Neuron (in vitro differentiated cells): ENCODE measurements at regions not wholly inside any gene's neighbourhood (a gene's known extent, or its start where the extent isn't known, plus 50 kb on each side); places are given as distances from the start of the nearest gene placed in this dataset.
"Not testable (repeated sequence)": the region's sequence is repeated elsewhere in the genome, so short reads cannot be mapped to it uniquely, and the experiment has no call there.

Experiments used
- H2AFZ ChIP-seq: one replicate; pipeline ENCODE4 v1.6.1; 2013; ENCODE audit warnings: low read depth, mild to moderate bottlenecking, inconsistent platforms, low read length, moderate library complexity
- H3K27me3 ChIP-seq: one replicate; pipeline ENCODE4 v1.6.1; 2013; ENCODE audit warnings: low read length; ENCODE audit not compliant: insufficient read depth
- H3K36me3 ChIP-seq: one replicate; pipeline ENCODE4 v1.6.1; 2013; ENCODE audit warnings: low read length; ENCODE audit not compliant: insufficient read depth
- H3K4me1 ChIP-seq: one replicate; pipeline ENCODE4 v1.6.1; 2013; ENCODE audit warnings: low read length; ENCODE audit not compliant: insufficient read depth
- H3K4me3 ChIP-seq: 2 replicates; pipeline ENCODE4 v1.5.1; 2013; ENCODE audit warnings: mild to moderate bottlenecking, low read length, moderate library complexity
- H3K9me3 ChIP-seq: one replicate; pipeline ENCODE4 v1.6.1; 2013; ENCODE audit warnings: low read length

DNA sequence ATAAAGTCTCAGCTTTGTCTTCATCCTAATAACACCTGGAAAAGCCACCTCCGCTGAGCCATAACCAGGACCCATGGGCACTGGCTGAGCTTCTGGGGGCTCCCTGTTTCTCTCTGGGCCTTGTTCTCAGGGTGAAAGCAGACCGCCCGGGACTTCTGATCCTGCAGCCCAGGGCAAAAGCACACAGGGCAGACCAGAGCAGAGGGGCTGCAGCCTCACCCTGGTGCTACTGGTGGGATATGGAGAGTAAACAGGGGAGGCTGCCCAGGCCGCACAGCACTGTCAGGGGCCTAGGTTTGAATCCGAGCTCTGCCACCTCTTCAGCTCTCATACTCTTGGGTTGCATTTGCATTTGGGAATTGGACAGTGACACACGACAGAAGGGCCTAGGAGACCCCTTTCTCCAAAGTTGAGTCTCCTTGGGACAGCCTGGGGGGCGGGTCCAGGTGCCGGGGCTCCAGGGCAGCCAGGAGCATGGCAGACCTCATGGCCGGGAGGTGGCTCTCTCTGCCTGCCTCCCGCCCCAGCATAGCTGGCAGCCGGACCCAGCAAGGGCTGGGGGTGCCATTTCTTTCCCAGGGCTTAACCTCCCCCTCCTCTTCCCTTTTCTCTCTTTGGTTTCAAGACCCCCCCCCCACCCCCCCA is 164.9 kb downstream of the INHBB start:
- peaks cover 4% of the 10 kb centered on the region for H3K27me3 ChIP-seq
- no peak overlapping the region for H2AFZ ChIP-seq
- H3K9me3 ChIP-seq = no peaks in the 10 kb centered on the region
- H3K4me1 ChIP-seq = peaks cover 25% of the 10 kb centered on the region
- no peak overlapping the region for H3K4me3 ChIP-seq
- H3K36me3 ChIP-seq = no peaks in the 10 kb centered on the region

DNA sequence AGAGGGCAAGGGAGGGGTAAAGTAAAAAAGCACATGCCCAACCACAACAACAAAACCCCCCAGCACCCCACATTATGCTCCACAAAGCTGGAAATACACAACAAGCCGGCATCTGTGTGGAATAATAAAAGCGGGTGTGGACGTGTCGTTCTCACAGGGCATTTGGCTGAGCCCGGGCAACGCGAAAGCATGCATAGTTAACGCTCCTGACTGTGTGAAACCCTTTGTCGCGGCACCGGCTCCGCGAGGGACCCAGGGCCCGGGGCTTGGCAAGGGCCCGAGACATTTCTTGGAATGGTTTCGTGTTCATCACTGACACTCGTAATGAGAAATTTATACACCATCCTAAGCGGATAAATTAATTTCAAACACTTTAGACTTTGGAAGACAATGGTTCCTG is 165.6 kb downstream of the INHBB start:
- H3K27me3 ChIP-seq = peaks cover 4% of the 10 kb centered on the region
- H2AFZ ChIP-seq = peak overlapping the region; percentile 3
- no peak overlapping the region for H3K4me3 ChIP-seq
- no peaks in the 10 kb centered on the region for H3K36me3 ChIP-seq
- H3K9me3 ChIP-seq = no peaks in the 10 kb centered on the region
- H3K4me1 ChIP-seq = peaks cover 31% of the 10 kb centered on the region

DNA sequence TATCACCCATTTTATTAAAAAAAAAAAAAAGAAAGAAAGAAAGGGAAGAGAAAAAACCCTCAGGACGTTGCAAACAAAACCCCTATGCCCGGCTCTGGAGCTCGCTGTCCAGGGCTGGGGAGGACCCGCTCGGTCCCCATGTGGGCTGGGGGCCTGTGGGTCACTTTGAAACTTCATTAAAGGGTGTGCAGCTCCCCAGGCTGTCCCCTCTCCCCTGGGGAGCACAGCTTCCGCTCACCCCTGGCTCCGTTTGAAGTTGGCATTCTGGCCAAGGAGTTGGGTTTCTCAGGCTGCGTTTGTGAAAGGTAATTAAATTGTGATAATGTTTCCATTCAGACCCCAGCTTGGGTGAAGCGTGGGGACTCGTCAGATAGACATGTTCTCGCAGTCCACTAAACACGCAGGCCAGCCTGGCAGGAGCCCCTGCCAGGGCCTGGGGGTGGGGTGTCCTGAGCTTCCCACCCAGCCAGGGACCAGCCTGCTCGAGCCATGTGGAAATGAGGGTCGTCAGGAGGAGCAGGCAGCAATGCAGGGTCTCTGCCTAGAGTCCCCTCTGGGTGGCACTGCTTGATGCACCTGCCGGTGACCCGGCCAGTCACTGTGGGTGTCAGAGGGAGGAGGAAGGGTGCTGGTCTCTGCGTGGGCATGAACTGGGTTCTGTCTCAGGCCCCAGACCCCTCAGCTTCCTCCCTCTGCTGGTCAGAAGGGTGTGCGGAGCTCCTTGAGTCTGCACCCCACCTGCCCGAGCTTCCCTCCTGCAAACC is 166.2 kb downstream of the INHBB start:
- Histone ChIP-seq H3K4me3 (no peak overlapping the region), H3K4me1 (peaks cover 33% of the 10 kb centered on the region), H3K9me3 (no peaks in the 10 kb centered on the region), H3K27me3 (peaks cover 4% of the 10 kb centered on the region), H2AFZ (peak overlapping the region; percentile 3), H3K36me3 (no peaks in the 10 kb centered on the region)

DNA sequence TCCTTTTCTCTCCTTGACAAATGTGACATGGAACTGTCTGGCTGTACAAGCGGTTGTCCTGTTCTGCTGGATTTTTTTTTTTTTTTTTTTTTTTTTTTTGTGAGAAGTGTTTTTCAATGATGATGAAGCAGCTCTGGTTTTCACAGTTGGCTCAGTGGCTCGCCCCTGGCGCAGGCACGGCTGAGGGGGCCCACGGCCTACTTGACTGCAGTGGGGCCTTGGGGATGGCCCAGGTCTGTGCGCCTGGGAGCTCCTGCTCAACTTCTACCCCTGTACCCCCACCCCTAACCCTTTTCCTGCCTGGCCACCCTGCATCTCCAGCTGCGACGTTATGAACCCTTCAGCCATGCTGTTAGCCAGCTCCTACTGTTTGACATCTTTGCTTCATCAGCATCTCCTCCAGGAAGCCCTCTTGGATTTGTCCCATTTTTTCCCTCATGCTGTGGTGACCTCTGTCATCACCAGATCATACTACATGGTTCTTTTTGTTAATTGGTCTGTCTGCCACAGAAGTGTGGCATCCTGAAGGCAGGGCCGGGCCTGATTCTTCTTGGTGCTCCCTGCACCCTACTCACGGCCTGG is 167.9 kb downstream of the INHBB start:
- Histone ChIP-seq H3K9me3 (no peaks in the 10 kb centered on the region), H3K36me3 (no peaks in the 10 kb centered on the region), H2AFZ (no peak overlapping the region), H3K27me3 (peaks cover 4% of the 10 kb centered on the region), H3K4me1 (peaks cover 33% of the 10 kb centered on the region), H3K4me3 (no peak overlapping the region)

DNA sequence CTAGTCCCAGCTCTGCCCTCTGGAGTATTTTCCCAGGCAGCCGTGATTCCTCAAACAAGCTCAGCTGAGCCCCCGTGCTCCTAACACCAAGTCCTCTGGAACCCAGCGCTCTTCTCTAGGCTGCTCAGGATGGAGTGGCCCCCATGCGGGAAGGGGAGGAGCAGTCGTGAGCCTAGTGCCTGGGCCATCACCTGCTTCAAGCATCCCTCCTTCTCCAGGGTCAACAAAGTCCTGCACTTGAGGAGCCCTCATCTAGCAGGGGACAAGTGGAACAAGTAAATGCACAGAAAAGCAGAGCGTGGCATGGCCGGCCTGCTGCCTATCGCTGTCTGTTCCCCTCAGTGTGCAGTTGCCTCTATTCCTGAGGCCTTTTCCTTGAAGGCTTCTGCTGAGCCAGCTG is 168.6 kb downstream of the INHBB start:
- Histone ChIP-seq H3K27me3 (peaks cover 4% of the 10 kb centered on the region), H3K4me1 (peaks cover 33% of the 10 kb centered on the region), H3K9me3 (no peaks in the 10 kb centered on the region), H3K4me3 (no peak overlapping the region), H2AFZ (no peak overlapping the region), H3K36me3 (no peaks in the 10 kb centered on the region)

DNA sequence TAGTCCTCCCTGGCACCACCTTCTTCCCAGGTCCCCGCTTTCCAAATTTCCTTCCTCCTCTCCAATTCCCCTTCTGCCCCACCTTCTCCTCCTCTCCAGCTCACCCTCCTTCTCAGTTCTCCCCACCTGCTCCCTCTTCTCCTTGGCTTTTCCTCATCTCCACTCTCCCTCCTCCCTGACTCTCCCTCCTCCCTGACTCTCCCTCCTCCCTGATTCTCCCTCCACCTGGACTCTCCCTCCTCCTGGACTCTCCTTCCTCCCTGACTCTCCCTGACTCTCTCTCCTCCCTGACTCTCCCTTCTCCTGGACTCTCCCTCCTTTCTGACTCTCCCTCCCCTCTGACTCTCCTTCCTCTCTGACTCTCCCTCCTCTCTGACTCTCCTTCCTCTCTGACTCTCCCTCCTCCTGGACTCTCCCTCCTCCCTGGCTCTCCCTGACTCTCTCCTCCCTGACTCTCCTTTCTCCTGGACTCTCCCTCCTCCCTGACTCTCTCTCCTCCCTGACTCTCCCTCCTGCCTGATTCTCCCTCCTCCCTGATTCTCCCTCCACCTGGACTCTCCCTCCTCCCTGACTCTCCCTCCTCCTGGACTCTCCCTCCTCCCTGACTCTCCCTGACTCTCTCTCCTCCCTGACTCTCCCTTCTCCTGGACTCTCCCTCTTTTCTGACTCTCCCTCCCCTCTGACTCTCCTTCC is 169.3 kb downstream of the INHBB start:
- H3K36me3 ChIP-seq, H2AFZ ChIP-seq, H3K9me3 ChIP-seq, H3K27me3 ChIP-seq, H3K4me3 ChIP-seq: not testable (repeated sequence)
- H3K4me1 ChIP-seq = peaks cover 32% of the 10 kb centered on the region

DNA sequence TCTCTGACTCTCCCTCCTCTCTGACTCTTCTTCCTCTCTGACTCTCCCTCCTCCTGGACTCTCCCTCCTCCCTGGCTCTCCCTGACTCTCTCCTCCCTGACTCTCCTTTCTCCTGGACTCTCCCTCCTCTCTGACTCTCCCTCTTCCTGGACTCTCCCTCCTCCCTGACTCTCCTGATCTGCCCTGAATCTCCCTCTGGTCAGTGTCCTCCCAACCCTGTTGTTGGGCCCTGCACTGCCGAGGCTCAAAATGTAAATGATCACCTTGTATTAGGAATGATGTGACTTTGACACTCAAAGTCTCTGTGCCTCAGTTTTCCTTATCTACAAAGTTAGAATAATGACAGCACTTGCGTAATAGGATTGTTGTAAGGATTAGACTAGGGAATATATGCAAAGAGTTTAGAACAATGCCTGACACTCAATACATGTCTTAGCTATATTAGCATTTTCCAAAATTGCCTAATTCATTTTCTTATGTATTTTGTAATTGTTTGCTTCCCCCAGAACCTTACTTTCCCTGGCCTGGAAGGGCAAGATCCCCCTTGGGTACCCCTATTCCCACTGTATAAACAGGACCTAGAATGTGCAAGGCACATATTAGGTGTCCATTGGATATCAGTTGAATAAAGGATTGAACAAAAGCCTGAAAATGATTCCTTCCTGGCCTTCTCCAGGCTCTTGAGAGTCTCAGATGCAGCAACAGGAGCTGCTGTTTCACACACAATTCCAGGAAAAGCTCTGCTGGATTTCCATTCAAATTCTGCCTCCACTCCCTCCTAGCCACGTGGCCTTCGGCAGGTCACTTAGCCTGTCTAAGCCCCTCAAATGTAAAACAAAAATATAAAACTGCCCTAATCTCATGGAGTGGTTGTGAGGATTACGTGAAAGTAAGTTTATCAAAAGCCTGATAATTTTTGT is 170.1 kb downstream of the INHBB start:
- Histone ChIP-seq H2AFZ (no peak overlapping the region), H3K9me3 (no peaks in the 10 kb centered on the region), H3K4me3 (no peak overlapping the region), H3K36me3 (no peaks in the 10 kb centered on the region), H3K27me3 (peaks cover 4% of the 10 kb centered on the region), H3K4me1 (peaks cover 24% of the 10 kb centered on the region)

DNA sequence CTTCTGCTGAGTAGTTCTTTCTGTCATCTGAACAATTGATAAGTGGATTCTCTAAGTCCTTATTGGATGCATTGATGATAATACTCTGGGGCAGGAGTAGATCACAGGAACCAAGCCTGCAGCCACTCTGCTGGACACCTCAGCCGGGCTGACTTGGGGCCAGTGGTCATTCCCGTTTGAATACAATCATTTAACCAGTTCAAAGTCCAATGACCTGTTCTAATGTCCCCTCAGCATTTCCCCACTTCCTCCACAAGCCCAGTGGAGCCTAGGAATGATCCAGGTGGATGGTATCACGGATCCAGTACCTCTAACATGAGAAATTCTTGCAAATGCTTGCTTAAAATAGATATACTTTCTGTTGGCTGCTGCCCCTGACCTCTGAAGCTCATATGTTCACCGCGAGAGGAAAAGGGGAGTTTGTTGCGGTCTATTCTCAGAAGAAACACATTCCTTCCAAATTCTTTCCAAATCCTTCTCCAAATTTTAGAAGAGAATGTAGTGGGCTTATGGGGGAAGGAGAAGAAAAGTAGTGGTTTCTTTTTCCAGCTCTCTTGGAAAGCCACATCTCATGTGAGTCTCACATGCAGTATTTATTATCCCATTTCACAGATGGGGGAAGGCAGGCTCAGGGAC is 170.9 kb downstream of the INHBB start:
- H3K36me3 ChIP-seq = no peaks in the 10 kb centered on the region
- H3K27me3 ChIP-seq = peaks cover 4% of the 10 kb centered on the region
- no peak overlapping the region for H2AFZ ChIP-seq
- peaks cover 18% of the 10 kb centered on the region for H3K4me1 ChIP-seq
- H3K9me3 ChIP-seq = no peaks in the 10 kb centered on the region
- H3K4me3 ChIP-seq = no peak overlapping the region

DNA sequence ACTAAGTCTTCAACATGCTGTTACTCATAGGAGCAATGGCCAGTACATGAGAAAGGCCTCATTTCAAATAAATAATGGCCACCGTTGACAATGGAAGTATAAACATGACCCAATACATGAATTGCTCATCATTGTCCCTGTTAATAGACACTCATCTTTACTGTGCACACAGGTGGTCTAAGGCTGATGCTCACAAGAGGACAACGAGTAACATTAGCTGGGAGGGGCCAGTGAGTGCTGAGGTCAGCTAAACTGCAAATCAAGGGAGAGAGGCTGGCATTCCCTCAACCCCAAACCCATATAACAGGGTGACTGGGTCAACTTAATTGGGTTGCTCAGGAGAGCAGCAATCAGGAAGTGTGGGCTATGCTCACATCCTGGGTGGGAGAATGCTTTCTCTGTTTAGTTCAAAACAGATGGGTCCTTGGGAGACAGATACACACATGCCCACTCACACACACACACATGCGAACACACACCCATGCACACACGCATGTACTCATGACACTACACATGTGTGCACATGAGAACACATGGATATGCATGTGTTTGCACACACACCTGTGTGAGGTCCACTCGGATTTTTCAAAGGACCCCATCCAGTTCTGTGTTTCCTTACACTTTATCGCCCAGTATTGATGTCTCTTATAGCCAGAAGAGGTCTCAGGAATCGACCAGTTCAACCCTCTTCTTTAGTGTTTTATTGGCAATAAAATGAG is 172.0 kb downstream of the INHBB start:
- H3K36me3 ChIP-seq = no peaks in the 10 kb centered on the region
- no peaks in the 10 kb centered on the region for H3K9me3 ChIP-seq
- H3K27me3 ChIP-seq = peaks cover 4% of the 10 kb centered on the region
- peaks cover 9% of the 10 kb centered on the region for H3K4me1 ChIP-seq
- H3K4me3 ChIP-seq = no peak overlapping the region
- no peak overlapping the region for H2AFZ ChIP-seq

DNA sequence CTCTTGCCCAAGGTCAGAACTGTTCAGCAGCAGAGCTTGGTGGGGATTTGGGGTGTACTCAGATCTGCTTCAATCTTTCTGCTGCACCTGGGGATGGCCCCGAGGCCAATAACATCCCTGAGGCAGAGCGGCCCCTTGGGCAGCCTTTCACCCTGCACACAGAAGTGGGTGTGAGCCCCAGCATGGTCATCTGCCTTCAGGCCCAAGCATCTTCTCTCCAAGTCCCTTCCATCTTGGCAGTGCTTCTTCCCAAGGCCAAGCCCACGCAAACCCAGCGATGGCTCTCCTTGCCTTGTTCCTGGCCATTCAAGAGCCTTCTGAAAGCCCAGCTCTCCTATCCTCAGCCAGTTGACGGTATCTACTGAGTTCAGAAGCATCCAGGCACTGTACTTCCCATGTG is 172.9 kb downstream of the INHBB start:
- H3K9me3 ChIP-seq = no peaks in the 10 kb centered on the region
- H3K4me1 ChIP-seq = peaks cover 9% of the 10 kb centered on the region
- H2AFZ ChIP-seq = no peak overlapping the region
- no peaks in the 10 kb centered on the region for H3K36me3 ChIP-seq
- no peak overlapping the region for H3K4me3 ChIP-seq
- peaks cover 6% of the 10 kb centered on the region for H3K27me3 ChIP-seq

DNA sequence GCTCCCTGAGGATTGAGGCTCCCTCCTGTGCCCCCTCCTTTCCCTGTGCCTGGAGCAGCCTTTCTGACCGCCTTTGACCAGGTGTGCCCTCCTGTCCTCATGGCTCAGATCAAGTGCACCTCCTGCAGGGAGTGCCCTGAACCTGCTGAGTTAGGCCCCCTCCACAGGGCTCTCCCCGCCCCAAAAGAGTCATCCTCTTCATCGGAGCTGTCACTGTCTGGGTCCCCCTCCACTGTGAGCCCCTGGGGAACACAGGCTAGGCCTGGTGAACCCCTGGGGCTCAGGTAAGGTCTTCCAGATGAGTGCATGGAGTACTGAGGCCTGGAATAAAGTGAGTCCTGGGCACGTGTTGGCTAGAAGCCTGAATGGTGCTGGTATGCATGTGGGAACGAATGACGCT is 173.5 kb downstream of the INHBB start:
- Histone ChIP-seq H3K4me3 (no peak overlapping the region), H3K27me3 (peaks cover 11% of the 10 kb centered on the region), H3K4me1 (peaks cover 9% of the 10 kb centered on the region), H3K9me3 (no peaks in the 10 kb centered on the region), H2AFZ (no peak overlapping the region), H3K36me3 (no peaks in the 10 kb centered on the region)

DNA sequence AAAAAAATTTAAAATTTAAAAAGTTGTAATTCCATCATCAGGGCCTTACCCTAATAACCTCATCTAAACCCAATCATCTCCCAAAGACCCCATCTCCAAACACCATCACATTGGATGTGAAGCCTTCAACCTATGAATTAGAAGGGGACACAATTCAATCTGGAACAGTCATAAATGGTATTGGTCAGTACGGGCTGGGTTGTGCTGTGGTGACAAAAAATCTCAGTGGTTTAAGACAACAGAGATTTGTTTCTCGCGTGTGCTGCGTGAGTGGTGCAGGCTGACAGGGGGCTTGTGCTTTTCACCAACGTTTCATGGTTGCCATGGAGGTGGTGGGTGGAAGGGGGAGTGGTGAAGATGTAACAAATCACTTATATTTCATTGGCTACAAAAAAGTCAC is 174.5 kb downstream of the INHBB start:
- no peaks in the 10 kb centered on the region for H3K9me3 ChIP-seq
- no peak overlapping the region for H2AFZ ChIP-seq
- peaks cover 9% of the 10 kb centered on the region for H3K4me1 ChIP-seq
- peaks cover 17% of the 10 kb centered on the region for H3K27me3 ChIP-seq
- H3K4me3 ChIP-seq = no peak overlapping the region
- no peaks in the 10 kb centered on the region for H3K36me3 ChIP-seq
